Hepatocyte (in vitro differentiated cells): ENCODE measurements at regions not wholly inside any gene's neighbourhood (a gene's known extent, or its start where the extent isn't known, plus 50 kb on each side); places are given as distances from the start of the nearest gene placed in this dataset.

Source experiments
- EZH2 ChIP-seq: fragments of 200-600 bp; sonication (generic); IDR thresholded peaks from 2 replicates; pipeline ENCODE4 v1.6.1; 2016; ENCODE audit warnings: antibody characterized with exemption, mild to moderate bottlenecking, borderline replicate concordance
- EZH2phosphoT487 ChIP-seq: fragments of 200-600 bp; sonication (generic); IDR thresholded peaks from one replicate; pipeline ENCODE4 v1.6.1; 2018; ENCODE audit warnings: antibody characterized with exemption, mild to moderate bottlenecking, low read depth, moderate library complexity; ENCODE audit not compliant: unreplicated experiment, severe bottlenecking
- TF ChIP-seq, protein P1 (sequence below): fragments of 200-600 bp; sonication (generic); IDR thresholded peaks from 2 replicates; pipeline ENCODE4 v1.5.1; 2016; ENCODE audit warnings: antibody characterized with exemption, mild to moderate bottlenecking; ENCODE audit not compliant: poor library complexity

DNA sequence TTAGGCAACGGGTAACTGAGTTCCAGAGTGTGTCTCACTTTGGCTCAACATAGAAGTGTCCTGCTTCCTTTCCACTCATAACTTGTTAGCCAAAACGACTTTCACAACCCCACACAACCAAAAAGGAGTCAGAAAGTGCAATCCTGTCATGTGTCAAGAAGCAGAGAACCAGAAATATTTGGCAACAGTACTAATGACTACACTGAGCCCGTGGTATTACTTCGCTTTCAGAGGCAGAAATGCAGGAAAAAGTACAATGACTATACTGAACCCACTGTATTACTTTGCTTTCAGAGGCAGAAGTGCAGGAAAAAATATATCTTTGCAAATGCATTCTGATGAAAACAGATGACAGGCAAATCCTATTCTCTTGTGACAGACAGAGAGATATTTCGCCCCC lies 484.6 kb downstream of the KIF2B start:
- TF ChIP-seq EZH2 (no peak), EZH2phosphoT487 (no peak)
- TF ChIP-seq, protein P1, sequence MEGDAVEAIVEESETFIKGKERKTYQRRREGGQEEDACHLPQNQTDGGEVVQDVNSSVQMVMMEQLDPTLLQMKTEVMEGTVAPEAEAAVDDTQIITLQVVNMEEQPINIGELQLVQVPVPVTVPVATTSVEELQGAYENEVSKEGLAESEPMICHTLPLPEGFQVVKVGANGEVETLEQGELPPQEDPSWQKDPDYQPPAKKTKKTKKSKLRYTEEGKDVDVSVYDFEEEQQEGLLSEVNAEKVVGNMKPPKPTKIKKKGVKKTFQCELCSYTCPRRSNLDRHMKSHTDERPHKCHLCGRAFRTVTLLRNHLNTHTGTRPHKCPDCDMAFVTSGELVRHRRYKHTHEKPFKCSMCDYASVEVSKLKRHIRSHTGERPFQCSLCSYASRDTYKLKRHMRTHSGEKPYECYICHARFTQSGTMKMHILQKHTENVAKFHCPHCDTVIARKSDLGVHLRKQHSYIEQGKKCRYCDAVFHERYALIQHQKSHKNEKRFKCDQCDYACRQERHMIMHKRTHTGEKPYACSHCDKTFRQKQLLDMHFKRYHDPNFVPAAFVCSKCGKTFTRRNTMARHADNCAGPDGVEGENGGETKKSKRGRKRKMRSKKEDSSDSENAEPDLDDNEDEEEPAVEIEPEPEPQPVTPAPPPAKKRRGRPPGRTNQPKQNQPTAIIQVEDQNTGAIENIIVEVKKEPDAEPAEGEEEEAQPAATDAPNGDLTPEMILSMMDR = no peak
